ENCODE measurements at regions not wholly inside any gene's neighbourhood (a gene's known extent, or its start where the extent isn't known, plus 50 kb on each side); places are given as distances from the start of the nearest gene placed in this dataset.
"Not testable (repeated sequence)": the region's sequence is repeated elsewhere in the genome, so short reads cannot be mapped to it uniquely, and the experiment has no call there.

DNA sequence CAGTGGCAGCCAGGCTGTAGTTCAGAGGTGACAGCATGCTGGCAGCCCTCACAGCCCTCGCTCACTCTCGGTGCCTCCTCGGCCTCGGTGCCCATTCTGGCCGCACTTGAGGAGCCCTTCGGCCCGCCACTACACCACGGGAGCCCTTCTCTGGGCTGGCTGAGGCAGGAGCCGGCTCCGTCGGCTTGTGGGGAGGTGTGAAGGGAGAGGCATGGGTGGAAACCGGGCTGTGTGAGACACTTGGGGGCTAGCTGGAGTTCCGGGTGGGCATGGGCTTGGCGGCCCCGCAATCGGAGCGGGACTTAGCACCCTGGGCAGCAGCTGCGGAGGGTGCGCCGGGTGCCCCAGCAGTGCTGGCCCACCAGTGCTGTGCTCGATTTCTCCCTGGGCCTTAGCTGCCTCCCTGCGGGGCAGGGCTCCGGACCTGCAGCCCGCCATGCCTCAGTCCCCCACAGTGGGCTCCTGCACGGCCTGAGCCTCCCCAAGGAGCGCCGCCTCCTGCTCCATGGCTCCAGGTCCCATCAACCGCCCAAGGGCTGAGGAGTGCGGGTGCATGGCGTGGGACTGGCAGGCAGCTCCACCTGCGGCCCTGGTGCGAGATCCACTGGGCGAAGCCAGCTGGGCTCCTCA lies 396.8 kb downstream of the FAM72C start:
- DNase-seq = no peak

DNA sequence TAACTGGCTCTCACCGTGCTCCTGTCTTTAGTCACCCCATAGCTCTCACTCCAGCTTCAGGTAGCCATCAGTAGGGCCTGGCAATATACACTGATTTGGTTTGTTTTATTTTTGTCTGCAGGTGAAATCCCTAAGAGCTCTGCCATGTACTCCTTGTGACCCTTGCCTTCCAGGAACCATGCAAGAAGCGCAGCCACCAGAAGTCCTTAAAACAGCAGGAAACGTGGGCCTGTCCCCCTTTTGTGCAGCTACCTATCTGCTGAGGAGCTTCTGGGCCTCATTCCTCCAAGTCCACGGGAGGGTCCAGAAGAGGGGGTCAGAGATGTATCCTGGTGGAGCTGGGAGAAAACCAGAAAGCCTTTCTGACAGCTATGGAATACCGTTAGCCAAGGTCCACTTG lies 399.1 kb downstream of the FAM72C start:
- DNase-seq = not testable (repeated sequence)

DNA sequence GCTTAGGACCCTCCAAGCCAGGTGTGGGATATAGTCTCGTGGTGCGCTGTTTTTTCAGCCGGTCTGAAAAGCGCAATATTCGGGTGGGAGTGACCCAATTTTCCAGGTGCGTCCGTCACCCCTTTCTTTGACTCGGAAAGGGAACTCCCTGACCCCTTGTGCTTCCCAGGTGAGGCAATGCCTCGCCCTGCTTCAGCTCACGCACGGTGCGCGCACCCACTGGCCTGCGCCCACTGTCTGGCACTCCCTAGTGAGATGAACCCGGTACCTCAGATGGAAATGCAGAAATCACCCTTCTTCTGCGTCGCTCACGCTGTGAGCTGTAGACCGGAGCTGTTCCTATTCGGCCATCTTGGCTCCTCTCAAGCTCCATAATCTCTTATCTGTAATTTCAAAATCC lies 408.0 kb downstream of the FAM72C start:
- DNase-seq = not testable (repeated sequence)

DNA sequence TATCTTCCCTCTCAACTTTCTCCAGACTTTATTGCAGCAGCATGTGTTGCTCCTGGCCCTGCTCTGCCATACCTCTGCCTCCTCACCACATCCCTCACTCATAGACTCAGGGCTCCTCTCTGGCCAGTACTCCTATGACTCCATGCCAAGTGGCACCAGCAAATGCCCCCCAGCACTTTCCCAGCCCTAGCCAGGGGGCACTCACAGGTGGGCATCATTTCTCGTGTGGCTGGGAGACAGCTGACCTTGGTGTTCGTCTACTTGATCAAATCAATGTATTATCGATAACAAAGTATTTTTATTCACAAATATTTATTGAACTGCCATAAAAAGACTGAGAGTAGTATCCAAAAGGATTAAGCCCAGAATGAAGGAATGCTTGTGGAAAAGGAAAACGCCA lies 418.2 kb downstream of the FAM72C start:
- no peak for DNase-seq

DNA sequence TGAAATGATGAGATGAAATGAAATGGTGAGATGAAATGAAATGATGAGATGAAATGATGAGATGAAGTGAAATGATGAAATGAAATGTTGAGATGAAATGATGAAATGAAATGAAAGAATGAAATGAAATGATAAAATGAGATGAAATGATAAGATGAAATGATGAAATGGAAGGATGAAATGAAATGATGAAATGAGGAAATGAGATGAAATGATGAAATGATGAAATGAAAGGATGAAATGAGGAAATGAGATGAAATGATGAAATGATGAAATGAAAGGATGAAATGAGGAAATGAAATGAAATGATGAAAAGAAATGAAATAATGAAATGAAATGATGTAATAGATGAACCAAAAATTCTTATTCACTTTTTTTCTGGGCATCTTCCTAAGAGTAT lies 467.1 kb downstream of the FAM72C start:
- DNase-seq = not testable (repeated sequence)

DNA sequence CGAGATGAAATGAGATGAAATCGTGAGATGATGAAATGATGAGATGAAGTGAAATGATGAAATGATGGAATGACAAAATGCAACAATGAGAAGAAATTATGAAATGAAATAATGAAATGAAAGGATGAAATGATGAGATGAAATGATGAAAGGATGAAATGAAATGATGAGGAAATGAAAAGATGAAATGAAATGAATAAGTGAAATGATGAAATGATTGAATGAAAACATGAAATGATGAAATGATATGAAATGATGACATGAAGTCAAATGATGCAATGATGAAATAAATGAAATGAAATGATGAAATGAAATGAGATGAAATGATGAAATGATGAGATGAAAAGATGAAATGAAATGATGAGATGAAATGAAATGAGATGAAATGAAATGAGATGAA lies 467.7 kb downstream of the FAM72C start:
- DNase-seq = not testable (repeated sequence)

DNA sequence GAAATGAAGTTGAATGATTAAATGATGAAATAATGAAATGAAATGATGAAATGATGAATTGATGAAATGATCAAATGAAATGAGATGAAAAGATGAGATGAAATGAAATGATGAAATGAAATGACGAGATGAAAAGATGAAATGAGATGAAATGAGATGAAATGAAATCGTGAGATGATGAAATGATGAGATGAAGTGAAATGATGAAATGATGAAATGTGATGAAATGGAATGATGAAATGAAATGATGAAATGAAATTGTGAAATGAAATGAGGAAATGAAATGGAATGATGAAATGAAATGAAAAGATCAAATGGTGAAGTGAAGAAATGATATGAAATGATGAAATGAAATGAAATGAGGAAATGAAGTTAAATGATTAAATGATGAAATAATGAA lies 468.7 kb downstream of the FAM72C start:
- not testable (repeated sequence) for DNase-seq

DNA sequence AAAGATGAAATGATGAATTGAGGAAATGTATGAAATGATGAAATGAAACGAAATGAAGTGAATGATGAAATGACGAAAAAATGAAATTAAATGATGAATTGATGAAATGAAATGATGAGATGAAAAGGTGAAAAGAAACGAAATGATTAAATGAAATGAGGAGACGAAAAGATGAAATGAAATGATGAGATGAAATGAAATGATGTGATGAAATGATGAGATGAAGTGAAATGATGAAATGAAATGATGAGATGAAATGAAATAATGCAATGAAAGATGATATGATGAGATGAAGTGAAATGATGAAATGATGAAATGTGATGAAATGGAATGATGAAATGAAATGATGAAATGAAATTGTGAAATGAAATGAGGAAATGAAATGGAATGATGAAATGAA lies 469.7 kb downstream of the FAM72C start:
- DNase-seq = not testable (repeated sequence)

DNA sequence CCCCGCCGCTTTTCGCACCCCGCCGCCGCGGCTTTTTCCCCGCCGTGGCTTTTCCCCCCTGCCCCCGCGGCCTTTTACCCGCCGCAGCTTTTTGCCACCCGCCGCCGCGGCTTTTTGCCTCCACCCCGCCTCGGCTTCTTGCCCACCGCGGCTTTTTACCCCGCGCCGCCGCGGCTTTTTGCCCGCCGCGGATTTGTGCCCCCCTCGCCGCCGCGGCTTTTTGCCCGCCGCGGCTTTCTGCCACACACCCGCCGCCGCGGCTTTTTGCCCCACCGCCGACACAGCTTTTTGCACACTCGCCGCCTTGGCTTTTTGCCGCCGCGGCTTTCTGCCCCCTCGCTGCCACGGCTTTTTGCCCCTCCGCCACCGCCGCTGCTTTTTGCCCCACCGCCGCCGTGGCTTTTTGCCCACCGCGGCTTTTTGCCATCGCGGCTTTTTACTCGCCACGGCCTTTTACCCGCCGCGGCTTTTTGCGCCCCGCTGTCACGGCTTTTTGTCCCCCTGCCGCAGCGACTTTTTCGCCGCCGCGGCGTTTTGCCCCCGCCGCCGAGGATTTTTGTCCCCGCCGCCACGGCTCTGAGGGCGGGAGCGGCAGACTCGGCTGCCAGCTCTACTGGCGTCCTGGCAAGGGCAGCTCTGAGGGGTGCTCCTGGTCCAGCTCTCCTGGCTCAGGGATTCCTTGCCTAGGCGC lies 473.6 kb downstream of the FAM72C start:
- not testable (repeated sequence) for DNase-seq

DNA sequence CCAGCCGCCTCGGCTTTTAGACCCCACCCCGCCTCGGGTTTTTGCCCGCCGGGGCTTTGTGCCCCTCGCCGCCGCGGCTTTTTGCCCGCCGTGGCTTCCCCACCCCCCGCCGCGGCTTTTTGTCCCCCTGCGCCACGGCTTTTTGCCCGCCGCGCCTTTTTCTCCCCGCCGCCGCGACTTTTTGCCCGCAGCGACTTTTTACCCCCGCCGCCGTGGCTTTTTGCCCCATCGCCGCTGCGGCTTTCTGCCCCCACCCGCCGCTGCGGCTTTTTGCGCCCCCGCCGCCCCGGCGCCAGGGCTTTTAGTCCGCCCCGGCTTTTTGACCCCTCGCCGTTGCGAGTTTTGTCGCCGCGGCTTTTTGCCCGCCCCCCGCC lies 474.4 kb downstream of the FAM72C start:
- DNase-seq = peak; percentile 20

DNA sequence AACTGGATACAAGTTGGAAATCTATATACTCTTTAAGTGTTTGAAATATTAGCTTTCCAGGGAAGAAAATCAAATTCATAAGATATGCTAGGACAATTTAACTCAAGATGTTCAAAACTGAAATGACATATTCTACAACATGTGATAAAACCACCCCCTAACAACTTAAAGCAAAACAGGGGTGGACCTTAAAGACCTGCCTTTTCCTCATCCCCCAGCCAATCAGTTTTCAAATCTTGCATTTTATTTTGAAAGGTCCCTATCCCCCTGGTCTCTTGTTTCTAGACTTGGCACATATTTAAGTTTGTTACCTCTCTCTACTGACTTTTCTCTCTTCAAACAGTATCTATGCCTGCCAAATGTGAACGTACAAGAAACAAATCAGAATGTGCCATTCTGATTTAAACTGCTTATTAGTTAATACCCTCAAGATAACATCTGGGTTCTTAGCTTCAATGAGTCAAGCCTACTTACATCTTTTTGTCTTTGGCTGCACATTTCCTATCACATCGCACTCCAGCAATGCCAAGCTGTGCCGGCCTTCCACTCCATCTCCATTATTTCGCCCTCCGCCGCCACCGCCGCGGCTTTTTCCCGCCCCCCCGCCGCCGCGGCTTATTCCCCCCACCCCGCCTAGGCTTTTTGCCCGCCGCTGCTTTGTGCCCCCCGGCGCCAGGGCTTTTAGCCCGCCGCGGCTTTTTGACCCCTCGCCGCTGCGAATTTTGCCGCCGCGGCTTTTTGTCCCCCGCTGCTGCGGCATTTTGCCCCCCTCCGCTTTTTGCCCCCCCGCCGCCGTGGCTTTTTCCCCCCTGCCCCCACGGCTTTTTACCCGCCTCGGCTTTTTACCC lies 475.0 kb downstream of the FAM72C start:
- DNase-seq = not testable (repeated sequence)
